ENCODE measurements at regions not wholly inside any gene's neighbourhood (a gene's known extent, or its start where the extent isn't known, plus 50 kb on each side); places are given as distances from the start of the nearest gene placed in this dataset.

- H3K27me3 ChIP-seq: no peaks in the 10 kb centered on the region
- H3K36me3 ChIP-seq: no peaks in the 10 kb centered on the region
- no peaks in the 10 kb centered on the region for H3K4me1 ChIP-seq
- no peak overlapping the region for H3K4me3 ChIP-seq
- H3K9me3 ChIP-seq: no peaks in the 10 kb centered on the region
- H3K27ac ChIP-seq: no peak overlapping the region
- DNase-seq: no peak
- TF ChIP-seq, protein P1, sequence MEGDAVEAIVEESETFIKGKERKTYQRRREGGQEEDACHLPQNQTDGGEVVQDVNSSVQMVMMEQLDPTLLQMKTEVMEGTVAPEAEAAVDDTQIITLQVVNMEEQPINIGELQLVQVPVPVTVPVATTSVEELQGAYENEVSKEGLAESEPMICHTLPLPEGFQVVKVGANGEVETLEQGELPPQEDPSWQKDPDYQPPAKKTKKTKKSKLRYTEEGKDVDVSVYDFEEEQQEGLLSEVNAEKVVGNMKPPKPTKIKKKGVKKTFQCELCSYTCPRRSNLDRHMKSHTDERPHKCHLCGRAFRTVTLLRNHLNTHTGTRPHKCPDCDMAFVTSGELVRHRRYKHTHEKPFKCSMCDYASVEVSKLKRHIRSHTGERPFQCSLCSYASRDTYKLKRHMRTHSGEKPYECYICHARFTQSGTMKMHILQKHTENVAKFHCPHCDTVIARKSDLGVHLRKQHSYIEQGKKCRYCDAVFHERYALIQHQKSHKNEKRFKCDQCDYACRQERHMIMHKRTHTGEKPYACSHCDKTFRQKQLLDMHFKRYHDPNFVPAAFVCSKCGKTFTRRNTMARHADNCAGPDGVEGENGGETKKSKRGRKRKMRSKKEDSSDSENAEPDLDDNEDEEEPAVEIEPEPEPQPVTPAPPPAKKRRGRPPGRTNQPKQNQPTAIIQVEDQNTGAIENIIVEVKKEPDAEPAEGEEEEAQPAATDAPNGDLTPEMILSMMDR (IDR thresholded peaks at IDR 0.05): no peak
- no peak for TF ChIP-seq POLR2A (IDR thresholded peaks at IDR 0.05)
Measured at GRCh38 chr11:111123463-111124398, 121.8 kb upstream of the POU2AF2 start.

- Histone ChIP-seq H3K9me3 (no peaks in the 10 kb centered on the region), H3K4me3 (no peak overlapping the region), H3K36me3 (no peaks in the 10 kb centered on the region), H3K27ac (no peak overlapping the region), H3K27me3 (no peaks in the 10 kb centered on the region), H3K4me1 (no peaks in the 10 kb centered on the region)
- TF ChIP-seq POLR2A (IDR thresholded peaks at IDR 0.05): no peak
- TF ChIP-seq, protein P1 (IDR thresholded peaks at IDR 0.05): no peak
- no peak for DNase-seq
Measured at GRCh38 chr11:111120696-111121302, 124.7 kb upstream of the POU2AF2 start.

GRCh38 chr11:111120161-111120560 is 125.4 kb upstream of the POU2AF2 start:
- H3K4me3 ChIP-seq: no peak overlapping the region
- DNase-seq: no peak
- no peak overlapping the region for H3K27ac ChIP-seq
- no peaks in the 10 kb centered on the region for H3K4me1 ChIP-seq
- H3K27me3 ChIP-seq: no peaks in the 10 kb centered on the region
- H3K9me3 ChIP-seq: no peaks in the 10 kb centered on the region
- H3K36me3 ChIP-seq: no peaks in the 10 kb centered on the region
- TF ChIP-seq, protein P1 (IDR thresholded peaks at IDR 0.05): no peak
- no peak for TF ChIP-seq POLR2A (IDR thresholded peaks at IDR 0.05)

GRCh38 chr11:111119751-111120150 is 125.8 kb upstream of the POU2AF2 start:
- no peak overlapping the region for H3K4me3 ChIP-seq
- no peak for DNase-seq
- TF ChIP-seq, protein P1 (IDR thresholded peaks at IDR 0.05): no peak
- TF ChIP-seq POLR2A (IDR thresholded peaks at IDR 0.05): no peak

DNA sequence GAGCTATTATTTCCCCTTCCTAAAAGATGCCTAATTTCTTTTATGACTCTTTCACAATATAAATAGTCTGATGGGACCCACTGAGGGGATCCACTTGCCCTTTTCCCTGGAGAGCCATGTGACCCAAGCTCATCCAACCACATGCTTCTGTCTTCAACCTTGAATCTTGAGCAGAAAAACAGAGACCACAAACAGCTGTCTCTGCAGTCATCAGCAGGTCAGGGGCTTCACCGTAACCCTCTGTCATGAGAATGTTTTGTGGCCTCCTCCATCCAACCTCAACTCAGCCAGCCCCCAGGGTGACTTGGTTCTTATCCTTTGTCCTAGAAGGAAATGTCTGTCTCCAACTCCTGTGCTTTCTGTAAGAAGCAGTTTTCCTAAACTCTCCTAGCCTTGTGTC is 129.6 kb upstream of the POU2AF2 start:
- no peaks in the 10 kb centered on the region for H3K4me1 ChIP-seq
- H3K4me3 ChIP-seq: no peak overlapping the region
- TF ChIP-seq POLR2A (IDR thresholded peaks at IDR 0.05): no peak
- TF ChIP-seq, protein P1 (IDR thresholded peaks at IDR 0.05): no peak
- no peaks in the 10 kb centered on the region for H3K36me3 ChIP-seq
- no peak for DNase-seq
- no peaks in the 10 kb centered on the region for H3K9me3 ChIP-seq
- no peak overlapping the region for H3K27ac ChIP-seq
- no peaks in the 10 kb centered on the region for H3K27me3 ChIP-seq

More at GRCh38 chr11:111119751-111120150, 125.8 kb upstream of the POU2AF2 start:
- Histone ChIP-seq H3K27me3 (no peaks in the 10 kb centered on the region), H3K27ac (no peak overlapping the region), H3K4me1 (no peaks in the 10 kb centered on the region), H3K36me3 (no peaks in the 10 kb centered on the region), H3K9me3 (no peaks in the 10 kb centered on the region)
